Adrenal gland (tissue), 9 donors: ENCODE measurements at regions not wholly inside any gene's neighbourhood (a gene's known extent, or its start where the extent isn't known, plus 50 kb on each side); places are given as distances from the start of the nearest gene placed in this dataset.

Source experiments
- DNase-seq, 7 donors: peaks; one replicate each; pipeline ENCODE4 v3.0.0-alpha.2; 2019 to 2020
- H3K27ac ChIP-seq, 5 donors: fragments of 200-600 bp; sonication (generic) in 4 of 5; 1 replicate in 3 of 5; 2 replicates in 2 of 5; pipeline versions ENCODE4 v1.5.1 to v1.8.0; 2016 to 2020; ENCODE audit warnings: mild to moderate bottlenecking in 1 of 5
- H3K27me3 ChIP-seq: fragments of 200-600 bp; 2 replicates; pipeline ENCODE4 v1.8.0; 2021
- H3K36me3 ChIP-seq, 2 donors: fragments of 200-600 bp; replicated peaks in 1 of 2; 1 replicate in 1 of 2; 2 replicates in 1 of 2; pipeline versions ENCODE4 v1.5.1 to v1.8.0; 2018 to 2022
- H3K4me1 ChIP-seq, 2 donors: fragments of 200-600 bp; replicated peaks in 1 of 2; 1 replicate in 1 of 2; 2 replicates in 1 of 2; pipeline versions ENCODE4 v1.5.1 to v1.8.0; 2018 to 2021
- H3K4me3 ChIP-seq, 4 donors: fragments of 200-600 bp; sonication (generic) in 3 of 4; one replicate each; pipeline ENCODE4 v1.5.1; 2016 to 2018
- H3K9me3 ChIP-seq, 3 donors: fragments of 200-600 bp; sonication (generic) in 1 of 3; replicated peaks in 1 of 3; 1 replicate in 2 of 3; 2 replicates in 1 of 3; pipeline versions ENCODE4 v1.5.1 to v1.8.0; 2016 to 2021
- POLR2A ChIP-seq, 2 donors: fragments of 450-650 bp; IDR thresholded peaks; one replicate each; pipeline ENCODE4 v1.6.1; 2017; ENCODE audit warnings: antibody characterized with exemption in 2 of 2, mild to moderate bottlenecking in 2 of 2, moderate library complexity in 1 of 2
- WGBS, 4 donors: extraction: QIAGEN DNeasy Blood & Tissue Kit in 2 of 4; methylation state at CpG; one replicate each; pipeline versions ENCODE4 v1.1.5 to v1.1.7; 2013 to 2017; 5-methylcytosine and 5-hydroxymethylcytosine counted together
- intact Hi-C, 2 donors: fragments of 100-400 bp; cut with DNase I; formaldehyde crosslinking; loops; one replicate each; pipeline versions ENCODE4 v1.14.1 to v1.15.0; 2022 to 2023
- TF ChIP-seq, protein P1 (sequence below), 6 experiments: fragments of 450-650 bp in 4 of 6; fragments of 200-600 bp in 2 of 6; sonication (generic) in 1 of 6; IDR thresholded peaks; 1 replicate in 5 of 6; 2 replicates in 1 of 6; pipeline versions ENCODE4 v1.5.1 to v1.8.0; 2016 to 2021; ENCODE audit warnings: antibody characterized with exemption in 6 of 6, mild to moderate bottlenecking in 2 of 6, moderate library complexity in 1 of 6
- donor health status: healthy with polysubstance abuse.
- donor health status: Bipolar disorder and iron deficiency.
- donor health status: DM: yes; HTN: yes; CAD: no.
- donor health status: DM: no; HTN: no; CAD: no.
- donor health status: DM: no; HTN: no; CAD: no.

DNA sequence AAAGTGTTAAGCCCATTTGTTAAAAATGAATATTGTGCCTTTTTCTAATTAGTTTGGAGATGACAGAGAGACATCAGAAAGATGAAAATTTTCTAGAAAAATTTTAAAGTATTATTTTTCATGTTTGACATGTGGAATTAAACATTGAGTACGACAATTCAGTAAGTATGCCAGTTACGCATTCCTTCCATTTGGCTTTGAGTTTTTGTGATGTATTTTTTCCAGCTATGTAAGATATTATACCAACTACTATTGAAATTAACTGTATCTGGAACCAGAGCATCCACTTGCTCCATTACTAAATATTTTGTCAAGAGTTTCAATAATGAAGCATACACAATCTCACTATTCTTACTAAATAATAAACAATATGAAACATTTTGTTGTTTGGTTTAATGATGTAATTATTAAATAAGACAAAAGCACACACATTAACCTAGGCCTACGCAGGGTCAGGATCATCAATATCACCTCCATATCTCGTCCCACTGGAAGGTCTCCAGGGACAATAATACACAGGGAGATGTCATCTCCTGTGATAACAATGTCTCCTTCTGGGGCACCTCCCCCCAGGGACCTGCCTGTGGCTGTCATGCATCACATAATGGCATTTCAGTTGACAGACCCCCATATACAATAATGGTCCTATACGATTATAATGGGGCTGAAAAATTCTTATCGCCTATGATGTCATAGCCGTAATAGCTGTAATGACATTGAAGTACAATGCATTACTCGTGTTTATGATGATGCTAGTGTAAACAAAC, 274.1 kb downstream of the REEP3 start:
- no peak for DNase-seq
- H3K4me1 ChIP-seq, result no peaks in the 10 kb centered on the region
- TF ChIP-seq, protein P1, sequence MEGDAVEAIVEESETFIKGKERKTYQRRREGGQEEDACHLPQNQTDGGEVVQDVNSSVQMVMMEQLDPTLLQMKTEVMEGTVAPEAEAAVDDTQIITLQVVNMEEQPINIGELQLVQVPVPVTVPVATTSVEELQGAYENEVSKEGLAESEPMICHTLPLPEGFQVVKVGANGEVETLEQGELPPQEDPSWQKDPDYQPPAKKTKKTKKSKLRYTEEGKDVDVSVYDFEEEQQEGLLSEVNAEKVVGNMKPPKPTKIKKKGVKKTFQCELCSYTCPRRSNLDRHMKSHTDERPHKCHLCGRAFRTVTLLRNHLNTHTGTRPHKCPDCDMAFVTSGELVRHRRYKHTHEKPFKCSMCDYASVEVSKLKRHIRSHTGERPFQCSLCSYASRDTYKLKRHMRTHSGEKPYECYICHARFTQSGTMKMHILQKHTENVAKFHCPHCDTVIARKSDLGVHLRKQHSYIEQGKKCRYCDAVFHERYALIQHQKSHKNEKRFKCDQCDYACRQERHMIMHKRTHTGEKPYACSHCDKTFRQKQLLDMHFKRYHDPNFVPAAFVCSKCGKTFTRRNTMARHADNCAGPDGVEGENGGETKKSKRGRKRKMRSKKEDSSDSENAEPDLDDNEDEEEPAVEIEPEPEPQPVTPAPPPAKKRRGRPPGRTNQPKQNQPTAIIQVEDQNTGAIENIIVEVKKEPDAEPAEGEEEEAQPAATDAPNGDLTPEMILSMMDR (IDR thresholded peaks at IDR 0.05), result no peak
- no peak for TF ChIP-seq POLR2A (IDR thresholded peaks at IDR 0.05)
- H3K4me3 ChIP-seq, result no peak overlapping the region
- WGBS, 4 donors, result 77 to 85% (median 80%) methylated on average over 8 of the region's 8 CpGs
- H3K9me3 ChIP-seq, result no peaks in the 10 kb centered on the region
- intact Hi-C loops, result no loop called here
- H3K36me3 ChIP-seq, result no peaks in the 10 kb centered on the region
- H3K27ac ChIP-seq, result no peak overlapping the region
- H3K27me3 ChIP-seq, result no peaks in the 10 kb centered on the region

DNA sequence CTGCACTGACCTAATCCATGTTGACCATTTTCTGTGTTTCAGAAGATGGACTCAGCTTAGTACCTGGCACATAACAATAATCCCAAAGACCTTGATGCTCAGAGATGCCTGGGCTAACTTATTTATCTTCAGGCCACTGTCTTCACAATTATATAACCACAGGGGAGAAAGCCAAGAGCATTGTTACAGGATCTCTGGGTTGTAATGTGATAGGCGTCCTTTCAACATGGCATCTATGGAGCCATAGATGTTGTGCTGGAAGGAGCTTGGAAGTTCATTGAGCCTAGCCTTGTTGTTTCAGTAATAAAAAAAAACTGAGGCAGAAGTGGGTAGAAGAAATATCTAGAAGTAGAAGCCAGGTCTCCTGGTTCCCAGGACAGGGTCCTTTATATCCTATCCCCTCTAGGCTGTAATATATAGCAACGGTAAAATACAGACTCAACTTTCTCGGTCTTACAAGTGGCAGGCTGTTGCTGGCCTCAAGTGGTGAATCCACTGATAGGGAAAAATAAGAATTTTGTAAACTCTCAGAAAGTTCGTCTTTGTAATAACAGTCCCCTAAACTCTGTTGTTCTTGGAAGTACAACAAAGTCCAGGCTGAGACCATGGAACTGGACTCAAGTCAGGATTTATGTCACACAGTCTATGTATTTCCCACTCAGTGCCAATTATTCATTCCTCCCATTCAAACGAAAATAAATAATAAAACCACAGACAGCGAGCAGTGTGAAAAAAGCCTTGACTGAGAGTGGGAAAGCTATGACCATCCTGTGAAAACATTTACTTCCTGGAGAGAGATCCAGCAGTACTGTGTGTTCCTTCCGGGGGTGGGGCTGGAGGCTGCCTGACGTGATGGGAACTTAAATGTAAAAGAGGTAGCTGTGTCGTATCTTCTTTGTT, 277.6 kb downstream of the REEP3 start:
- DNase-seq, result peak in 6 of 7 donors; percentile 27 to 68 (median 38)
- H3K9me3 ChIP-seq, result no peaks in the 10 kb centered on the region
- TF ChIP-seq POLR2A (IDR thresholded peaks at IDR 0.05), result no peak
- no peaks in the 10 kb centered on the region for H3K27me3 ChIP-seq
- no peaks in the 10 kb centered on the region for H3K36me3 ChIP-seq
- WGBS, 4 donors, result 49 to 55% (median 50%) methylated on average over 9 of the region's 9 CpGs
- intact Hi-C loops, result no loop called here
- H3K4me1 ChIP-seq, result no peaks in the 10 kb centered on the region
- no peak overlapping the region for H3K27ac ChIP-seq
- H3K4me3 ChIP-seq, result peak overlapping the region in 1 of 4 donors; percentile 2

DNA sequence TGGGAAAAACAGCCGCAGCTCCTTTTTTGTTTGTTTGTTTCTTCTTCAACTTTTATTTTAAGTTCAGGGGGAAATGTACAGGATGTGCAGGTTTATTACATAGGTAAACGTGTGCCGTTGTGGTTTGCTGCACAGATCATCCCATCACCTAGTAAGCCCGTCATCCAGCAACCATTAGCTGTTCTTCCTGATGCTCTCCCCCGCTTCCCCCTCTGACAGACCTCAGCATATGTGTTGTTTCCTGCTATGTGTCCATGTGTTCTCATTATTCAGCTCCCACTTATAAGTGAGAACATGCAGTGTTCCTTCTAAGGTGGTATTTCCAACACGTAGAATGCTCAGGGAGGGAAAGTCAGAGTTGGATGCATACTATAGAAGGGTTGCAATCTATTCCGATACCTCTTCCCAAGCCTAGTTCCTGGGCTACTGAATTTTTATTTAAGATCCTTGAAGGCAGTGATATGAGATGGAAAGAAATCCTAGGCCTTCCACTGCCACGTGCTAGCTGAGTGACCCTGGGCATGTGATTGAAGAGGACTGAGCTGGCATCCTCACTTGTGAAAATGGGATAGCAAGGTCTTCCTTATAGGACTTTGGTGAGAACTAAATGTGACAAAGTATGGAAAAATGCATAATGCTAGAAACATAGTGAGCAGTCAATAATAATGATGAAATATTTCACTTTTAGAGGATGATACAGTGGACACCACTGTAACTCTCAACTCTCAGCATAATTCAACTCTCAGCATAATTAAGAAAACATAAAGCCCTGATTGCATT, 278.5 kb downstream of the REEP3 start:
- intact Hi-C loops, result no loop called here
- Histone ChIP-seq H3K4me1 (no peaks in the 10 kb centered on the region), H3K27ac (no peak overlapping the region), H3K9me3 (no peaks in the 10 kb centered on the region), H3K4me3 (peak overlapping the region in 1 of 4 donors; percentile 2), H3K36me3 (no peaks in the 10 kb centered on the region), H3K27me3 (no peaks in the 10 kb centered on the region)
- WGBS, 4 donors, result 55 to 67% (median 62%) methylated on average over 8 of the region's 8 CpGs
- no peak for DNase-seq
- no peak for TF ChIP-seq POLR2A (IDR thresholded peaks at IDR 0.05)
- TF ChIP-seq, protein P1 (IDR thresholded peaks at IDR 0.05), result no peak

DNA sequence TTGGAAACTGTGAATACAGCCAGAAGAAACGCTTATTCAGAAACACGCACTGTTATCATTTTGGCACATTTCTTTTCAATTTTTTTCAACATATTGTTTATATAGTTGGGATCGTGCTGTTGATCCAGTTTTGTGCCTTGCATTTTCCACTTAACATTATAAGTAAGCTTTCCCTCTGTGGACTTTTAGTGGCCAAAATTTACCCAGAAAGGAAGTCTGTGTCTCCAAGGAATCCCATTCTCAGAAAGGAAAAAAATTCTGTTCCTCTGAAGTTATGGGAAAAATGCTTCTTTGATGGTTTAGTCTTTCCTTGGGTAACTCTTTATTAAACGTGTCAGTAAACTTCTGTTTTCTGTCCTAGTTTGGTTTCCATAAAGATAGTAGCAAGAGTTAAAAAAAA, 280.0 kb downstream of the REEP3 start:
- no peak for DNase-seq
- no peak for TF ChIP-seq POLR2A (IDR thresholded peaks at IDR 0.05)
- TF ChIP-seq, protein P1 (IDR thresholded peaks at IDR 0.05), result no peak
- intact Hi-C loops, result no loop called here
- H3K4me1 ChIP-seq, result no peaks in the 10 kb centered on the region
- 42 to 50% (median 45%) methylated on average over 4 of the region's 4 CpGs for WGBS, 4 donors
- no peaks in the 10 kb centered on the region for H3K27me3 ChIP-seq
- H3K27ac ChIP-seq, result no peak overlapping the region
- H3K4me3 ChIP-seq, result no peak overlapping the region
- no peaks in the 10 kb centered on the region for H3K36me3 ChIP-seq
- H3K9me3 ChIP-seq, result no peaks in the 10 kb centered on the region
